Panc1 (cell line): ENCODE measurements at regions not wholly inside any gene's neighbourhood (a gene's known extent, or its start where the extent isn't known, plus 50 kb on each side); places are given as distances from the start of the nearest gene placed in this dataset.

ENCODE experiments used
- ATAC-seq: fragments of 200-7000 bp; cut with Tn5 transposase; 2 replicates; pipeline ENCODE4 v1.9.1; 2020; ENCODE audit warnings: mild to moderate bottlenecking, moderate library complexity
- BruUV-seq: library from RNA; stranded (reverse); fragments of 400-500 nt; replicated peaks from 2 replicates; lab custom pipeline; 2021; lab: Mats Ljungman, UMichigan
- CTCF ChIA-PET: fragments of 300-600 bp; sonication (Branson Sonifier 250); formaldehyde crosslinking; loops from one replicate; lab custom pipeline; 2022; ENCODE audit warnings: antibody characterized with exemption; lab: Charles Lee
- POLR2A ChIA-PET: fragments of 300-600 bp; sonication (Branson Sonifier 250); formaldehyde crosslinking; loops from one replicate; lab custom pipeline; 2022; ENCODE audit warnings: antibody characterized with exemption; lab: Charles Lee
- DNase-seq: peaks from one replicate; pipeline ENCODE4 v3.0.0-alpha.2; 2010; ENCODE audit warnings: low read depth, low spot score
- H3K27ac ChIP-seq: 2 replicates; pipeline ENCODE4 v1.5.1; 2011; ENCODE audit warnings: mild to moderate bottlenecking, low read length, inconsistent platforms
- H3K27me3 ChIP-seq: fragments of 200-500 bp; sonication (Bioruptor generic); 2 replicates; pipeline ENCODE4 v1.6.0; 2014; ENCODE audit warnings: low read length, inconsistent platforms; ENCODE audit not compliant: control insufficient read depth, insufficient read depth
- H3K36me3 ChIP-seq: fragments of 200-500 bp; sonication (Bioruptor generic); 2 replicates; pipeline ENCODE4 v1.5.1; 2014; ENCODE audit warnings: inconsistent platforms, mild to moderate bottlenecking, low read length, moderate library complexity; ENCODE audit not compliant: control insufficient read depth, insufficient read depth
- H3K4me1 ChIP-seq: 2 replicates; pipeline ENCODE4 v1.5.1; 2011; ENCODE audit warnings: inconsistent platforms, mild to moderate bottlenecking, low read length, moderate library complexity; ENCODE audit not compliant: control insufficient read depth, insufficient read depth
- H3K4me3 ChIP-seq, 2 experiments: 2 replicates each; pipeline ENCODE4 v1.5.1; 2011 to 2012; ENCODE audit warnings: low read depth in 2 of 2, low read length in 2 of 2, mild to moderate bottlenecking in 2 of 2, inconsistent platforms in 1 of 2, moderate library complexity in 1 of 2
- H3K9me3 ChIP-seq: fragments of 200-500 bp; sonication (Bioruptor generic); 2 replicates; pipeline ENCODE4 v1.5.1; 2014; ENCODE audit warnings: low read depth, mild to moderate bottlenecking, inconsistent platforms, low read length, moderate library complexity; ENCODE audit not compliant: control insufficient read depth, insufficient read depth
- POLR2AphosphoS5 ChIP-seq: IDR thresholded peaks from 2 replicates; pipeline ENCODE4 v1.6.1; 2012; ENCODE audit warnings: mild to moderate bottlenecking, low read depth, low read length, moderate library complexity
- SIN3A ChIP-seq: IDR thresholded peaks from 2 replicates; pipeline ENCODE4 v1.6.1; 2012; ENCODE audit warnings: low read depth, mild to moderate bottlenecking, low read length, moderate library complexity, borderline replicate concordance; ENCODE audit not compliant: insufficient read depth
- TCF7L2 ChIP-seq: IDR thresholded peaks from 2 replicates; pipeline ENCODE4 v1.6.1; 2011; ENCODE audit warnings: mild to moderate bottlenecking, low read depth, low read length, inconsistent platforms
- in situ Hi-C: cut with HindIII; loops from 2 replicates; pipeline ENCODE4 v1.10.0; 2016; ENCODE audit warnings: low sequenced_read_pairs, low pct_unique_long_range_greater_than_20kb
- intact Hi-C: fragments of 100-400 bp; cut with micrococcal nuclease; formaldehyde crosslinking; loops from one replicate; pipeline ENCODE4 v1.10.0; 2022; ENCODE audit not compliant: unreplicated experiment
- TF ChIP-seq, protein P1 (sequence below), 2 experiments: IDR thresholded peaks; 2 replicates each; pipeline ENCODE4 v1.6.1; 2011 to 2012; ENCODE audit warnings: low read depth in 2 of 2, control low read depth in 1 of 2, low read length in 1 of 2, mild to moderate bottlenecking in 1 of 2, moderate library complexity in 1 of 2; ENCODE audit not compliant: insufficient read depth in 1 of 2
- TF ChIP-seq, protein P2 (sequence below): fragments of 450-650 bp; IDR thresholded peaks from 2 replicates; pipeline ENCODE4 v1.5.1; 2017; ENCODE audit warnings: mild to moderate bottlenecking

DNA sequence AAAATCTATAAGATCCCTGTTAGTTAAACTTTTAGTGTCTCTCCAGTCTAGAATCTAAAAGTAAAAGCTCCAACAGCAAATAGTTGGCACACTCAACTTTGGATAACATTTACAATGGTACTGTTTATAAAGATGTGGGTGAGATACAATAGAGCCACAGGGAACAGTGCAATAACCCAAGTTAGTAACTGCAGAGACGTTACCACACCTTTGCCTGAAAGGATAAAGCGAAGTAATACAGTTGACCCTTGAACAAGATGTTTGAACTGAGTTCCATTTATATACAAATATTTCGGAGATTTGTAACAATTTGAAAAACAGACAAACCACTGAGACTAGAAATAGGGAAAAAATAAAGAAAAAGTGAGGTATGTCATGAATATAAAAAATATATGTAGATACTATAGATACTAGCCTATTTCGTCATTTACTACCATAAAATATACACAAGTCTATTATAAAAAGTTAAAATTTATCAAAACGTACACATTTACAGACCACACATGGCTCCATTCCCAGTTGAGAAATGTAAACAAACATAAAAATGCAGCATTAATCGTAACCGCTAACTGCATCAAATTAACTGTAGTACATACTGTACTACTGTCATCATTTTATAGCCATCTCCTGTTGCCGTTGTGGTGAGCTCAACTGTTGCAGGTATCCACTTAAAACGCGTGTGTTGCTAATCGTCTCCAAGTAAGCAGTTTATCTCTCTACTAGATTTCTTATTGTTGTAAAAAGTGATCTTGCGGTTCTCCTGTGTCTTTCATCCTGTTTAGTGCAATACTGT is 56.5 kb upstream of the HIF1A start:
- ChIA-PET POLR2A (no interaction called here), CTCF (no interaction called here)
- ATAC-seq (no peak), DNase-seq (no peak)
- H3K36me3 ChIP-seq: no peaks in the 10 kb centered on the region
- BruUV-seq: no TSS peak
- in situ Hi-C loops: no loop called here
- no peaks in the 10 kb centered on the region for H3K4me1 ChIP-seq
- no peak overlapping the region for H3K27ac ChIP-seq
- no peaks in the 10 kb centered on the region for H3K9me3 ChIP-seq
- H3K27me3 ChIP-seq: no peaks in the 10 kb centered on the region
- no peak overlapping the region for H3K4me3 ChIP-seq
- TF ChIP-seq SIN3A: no peak
- TF ChIP-seq TCF7L2: no peak
- TF ChIP-seq, protein P1, sequence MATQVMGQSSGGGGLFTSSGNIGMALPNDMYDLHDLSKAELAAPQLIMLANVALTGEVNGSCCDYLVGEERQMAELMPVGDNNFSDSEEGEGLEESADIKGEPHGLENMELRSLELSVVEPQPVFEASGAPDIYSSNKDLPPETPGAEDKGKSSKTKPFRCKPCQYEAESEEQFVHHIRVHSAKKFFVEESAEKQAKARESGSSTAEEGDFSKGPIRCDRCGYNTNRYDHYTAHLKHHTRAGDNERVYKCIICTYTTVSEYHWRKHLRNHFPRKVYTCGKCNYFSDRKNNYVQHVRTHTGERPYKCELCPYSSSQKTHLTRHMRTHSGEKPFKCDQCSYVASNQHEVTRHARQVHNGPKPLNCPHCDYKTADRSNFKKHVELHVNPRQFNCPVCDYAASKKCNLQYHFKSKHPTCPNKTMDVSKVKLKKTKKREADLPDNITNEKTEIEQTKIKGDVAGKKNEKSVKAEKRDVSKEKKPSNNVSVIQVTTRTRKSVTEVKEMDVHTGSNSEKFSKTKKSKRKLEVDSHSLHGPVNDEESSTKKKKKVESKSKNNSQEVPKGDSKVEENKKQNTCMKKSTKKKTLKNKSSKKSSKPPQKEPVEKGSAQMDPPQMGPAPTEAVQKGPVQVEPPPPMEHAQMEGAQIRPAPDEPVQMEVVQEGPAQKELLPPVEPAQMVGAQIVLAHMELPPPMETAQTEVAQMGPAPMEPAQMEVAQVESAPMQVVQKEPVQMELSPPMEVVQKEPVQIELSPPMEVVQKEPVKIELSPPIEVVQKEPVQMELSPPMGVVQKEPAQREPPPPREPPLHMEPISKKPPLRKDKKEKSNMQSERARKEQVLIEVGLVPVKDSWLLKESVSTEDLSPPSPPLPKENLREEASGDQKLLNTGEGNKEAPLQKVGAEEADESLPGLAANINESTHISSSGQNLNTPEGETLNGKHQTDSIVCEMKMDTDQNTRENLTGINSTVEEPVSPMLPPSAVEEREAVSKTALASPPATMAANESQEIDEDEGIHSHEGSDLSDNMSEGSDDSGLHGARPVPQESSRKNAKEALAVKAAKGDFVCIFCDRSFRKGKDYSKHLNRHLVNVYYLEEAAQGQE (IDR thresholded peaks at IDR 0.05; ENCODE audit: insufficient read depth in 1 of 2, low read depth in 2 of 2, low read length in 1 of 2): no peak
- no peak for TF ChIP-seq POLR2AphosphoS5
- TF ChIP-seq, protein P2, sequence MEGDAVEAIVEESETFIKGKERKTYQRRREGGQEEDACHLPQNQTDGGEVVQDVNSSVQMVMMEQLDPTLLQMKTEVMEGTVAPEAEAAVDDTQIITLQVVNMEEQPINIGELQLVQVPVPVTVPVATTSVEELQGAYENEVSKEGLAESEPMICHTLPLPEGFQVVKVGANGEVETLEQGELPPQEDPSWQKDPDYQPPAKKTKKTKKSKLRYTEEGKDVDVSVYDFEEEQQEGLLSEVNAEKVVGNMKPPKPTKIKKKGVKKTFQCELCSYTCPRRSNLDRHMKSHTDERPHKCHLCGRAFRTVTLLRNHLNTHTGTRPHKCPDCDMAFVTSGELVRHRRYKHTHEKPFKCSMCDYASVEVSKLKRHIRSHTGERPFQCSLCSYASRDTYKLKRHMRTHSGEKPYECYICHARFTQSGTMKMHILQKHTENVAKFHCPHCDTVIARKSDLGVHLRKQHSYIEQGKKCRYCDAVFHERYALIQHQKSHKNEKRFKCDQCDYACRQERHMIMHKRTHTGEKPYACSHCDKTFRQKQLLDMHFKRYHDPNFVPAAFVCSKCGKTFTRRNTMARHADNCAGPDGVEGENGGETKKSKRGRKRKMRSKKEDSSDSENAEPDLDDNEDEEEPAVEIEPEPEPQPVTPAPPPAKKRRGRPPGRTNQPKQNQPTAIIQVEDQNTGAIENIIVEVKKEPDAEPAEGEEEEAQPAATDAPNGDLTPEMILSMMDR: no peak
- intact Hi-C loops: no loop called here

DNA sequence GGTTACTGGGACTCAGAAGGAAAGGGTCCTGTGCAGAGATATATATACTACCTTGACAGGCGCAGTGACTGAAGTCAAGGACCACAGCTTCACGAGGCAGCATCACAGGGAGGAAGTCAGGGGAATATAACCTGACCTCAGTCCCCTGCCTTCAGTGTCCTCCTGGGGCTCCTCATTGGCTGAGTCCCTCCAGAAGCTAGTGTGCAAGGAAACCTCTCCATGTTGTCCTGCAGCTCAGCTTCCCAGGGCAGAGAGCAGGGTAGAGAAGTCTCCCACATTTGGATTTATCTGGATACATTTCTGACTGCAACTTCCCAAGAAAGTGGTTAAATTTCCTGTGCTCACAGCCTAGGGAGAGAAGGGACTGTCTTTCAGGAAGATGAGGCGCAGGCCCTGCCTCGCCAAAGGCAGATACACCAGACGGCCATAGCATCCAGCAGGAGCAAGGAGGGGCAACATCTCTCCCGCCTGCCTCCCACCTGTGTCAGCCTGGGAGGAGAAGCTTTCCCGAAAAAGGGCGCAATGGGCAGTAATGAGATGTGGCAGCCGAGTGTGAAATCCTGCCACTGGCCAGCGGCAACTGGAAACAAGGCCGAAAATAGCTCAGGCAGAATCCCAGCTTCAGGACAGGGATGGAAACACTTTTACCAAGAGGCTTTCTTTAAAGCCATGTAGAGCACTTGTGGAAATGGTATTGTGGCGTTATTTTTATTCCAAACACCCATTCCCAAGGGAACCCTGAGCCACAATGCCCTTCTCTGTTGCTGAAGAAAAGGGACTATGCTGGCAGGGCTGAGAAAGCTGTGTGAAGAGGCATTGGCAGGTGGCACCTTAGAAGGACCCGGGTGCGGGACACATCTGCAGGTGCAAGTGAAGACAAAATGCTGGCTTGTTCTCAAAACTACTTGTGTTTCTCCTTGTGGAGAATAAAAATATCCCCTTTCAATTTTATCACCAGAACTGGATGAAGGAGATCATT is 54.9 kb upstream of the HIF1A start:
- intact Hi-C loops (no loop called here), in situ Hi-C loops (no loop called here)
- Histone ChIP-seq H3K27ac (no peak overlapping the region), H3K27me3 (no peaks in the 10 kb centered on the region), H3K36me3 (no peaks in the 10 kb centered on the region), H3K4me1 (no peaks in the 10 kb centered on the region), H3K9me3 (no peaks in the 10 kb centered on the region), H3K4me3 (no peak overlapping the region)
- no TSS peak for BruUV-seq
- POLR2A ChIA-PET: no interaction called here
- DNase-seq: no peak
- no peak for TF ChIP-seq TCF7L2
- CTCF ChIA-PET: no interaction called here
- no peak for ATAC-seq
